CD4-positive, alpha-beta T cell treated with Interferon gamma for 1 hour (primary cell): ENCODE measurements at regions not wholly inside any gene's neighbourhood (a gene's known extent, or its start where the extent isn't known, plus 50 kb on each side); places are given as distances from the start of the nearest gene placed in this dataset.
"Not testable (repeated sequence)": the region's sequence is repeated elsewhere in the genome, so short reads cannot be mapped to it uniquely, and the experiment has no call there.

Source experiments
- DNase-seq: peaks from one replicate; pipeline ENCODE4 v3.0.0-alpha.2; 2020

GRCh38 chr19:27972291-27973040, 1240.5 kb downstream of the UQCRFS1 start:
- DNase-seq, result no peak

GRCh38 chr19:27971869-27972268, 1241.1 kb downstream of the UQCRFS1 start:
- no peak for DNase-seq

DNA sequence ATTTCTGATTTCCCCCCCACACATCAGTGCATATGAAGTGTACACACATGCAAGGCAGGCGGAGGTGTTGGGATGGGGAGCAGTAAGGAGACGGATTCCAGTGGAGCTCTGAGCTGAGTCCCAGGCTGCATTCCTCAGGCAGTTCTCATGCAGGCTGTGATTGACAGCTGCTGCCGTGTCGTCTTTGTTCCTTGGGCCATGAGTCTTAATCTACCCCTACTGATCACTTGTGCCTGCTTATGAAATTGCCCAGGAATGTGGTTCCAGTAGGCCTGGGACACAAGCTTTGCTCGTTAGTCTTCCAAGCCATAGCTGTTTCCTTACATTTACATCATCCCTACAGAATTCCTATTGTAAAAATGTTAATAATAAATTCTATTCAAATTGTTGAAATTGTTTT, 1241.9 kb downstream of the UQCRFS1 start:
- DNase-seq, result no peak

DNA sequence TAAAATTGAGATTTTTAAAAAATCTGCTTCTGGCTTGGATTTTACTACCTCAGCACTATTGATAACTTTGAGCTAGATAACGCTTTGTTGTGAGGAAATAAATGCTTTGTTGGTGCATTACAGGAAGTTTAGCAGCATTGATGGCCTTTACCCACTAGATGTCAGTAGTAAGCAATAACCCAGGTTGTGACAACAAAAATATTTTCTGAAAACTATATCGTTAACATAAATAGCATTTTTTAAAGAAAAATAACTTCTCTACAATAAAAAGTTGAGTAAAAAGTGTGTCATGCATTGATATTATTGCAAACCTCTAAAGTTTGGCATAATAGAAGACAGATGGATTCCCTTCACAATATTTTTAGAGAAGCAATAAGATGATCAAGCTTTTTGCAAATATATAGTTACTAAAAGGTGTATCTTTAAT, 1246.5 kb downstream of the UQCRFS1 start:
- DNase-seq, result no peak

- no peak for DNase-seq
Observed at GRCh38 chr19:27964185-27964584, 1248.8 kb downstream of the UQCRFS1 start.

- DNase-seq, result no peak
Observed at GRCh38 chr19:27962264-27962663, 1250.7 kb downstream of the UQCRFS1 start.

DNA sequence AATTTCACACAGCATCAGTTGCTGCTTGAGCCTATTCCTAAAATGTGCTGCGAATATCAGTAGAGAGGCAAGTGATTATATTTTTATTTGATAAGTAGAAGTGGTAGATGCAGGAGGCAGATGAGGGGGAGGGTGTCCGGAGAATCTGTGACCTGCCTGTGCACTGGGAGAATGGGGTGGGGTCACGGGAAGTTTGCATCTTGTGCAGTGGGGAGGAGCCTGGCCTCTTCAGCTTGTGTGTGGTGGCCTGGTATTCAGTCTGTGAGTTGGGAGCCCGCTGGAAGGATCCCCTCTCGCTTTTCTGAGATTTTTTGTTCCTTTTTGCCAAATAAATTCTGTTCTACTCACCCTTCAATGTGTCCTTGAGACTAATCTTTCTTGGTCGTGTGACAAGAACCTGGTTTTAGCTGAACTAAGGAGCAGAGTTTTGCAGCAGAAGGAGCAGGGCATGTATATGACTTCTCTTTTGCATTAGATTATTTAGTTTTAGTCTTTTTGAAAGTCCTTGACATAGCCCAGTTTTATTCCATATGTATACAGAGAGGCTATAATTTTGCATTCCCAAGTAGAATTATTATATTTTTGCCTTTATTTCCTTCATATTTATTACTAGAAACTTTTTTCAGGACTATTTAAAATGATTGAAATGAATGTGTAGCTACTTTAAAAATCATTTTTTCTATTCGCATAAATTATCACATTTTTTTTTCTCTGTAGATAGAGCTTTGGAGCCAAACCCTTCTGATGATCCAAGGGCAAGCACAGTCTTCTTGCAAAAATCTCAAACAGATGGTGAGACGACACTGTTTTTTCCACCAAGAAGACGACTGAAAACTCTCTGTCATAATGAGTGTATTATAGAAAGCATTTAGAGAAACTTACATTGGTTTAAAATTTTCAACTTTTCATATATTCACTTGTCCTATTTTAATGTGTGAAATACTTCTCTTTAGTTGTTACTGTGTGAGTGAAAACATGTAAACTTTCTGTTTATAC, 1257.2 kb downstream of the UQCRFS1 start:
- no peak for DNase-seq

DNA sequence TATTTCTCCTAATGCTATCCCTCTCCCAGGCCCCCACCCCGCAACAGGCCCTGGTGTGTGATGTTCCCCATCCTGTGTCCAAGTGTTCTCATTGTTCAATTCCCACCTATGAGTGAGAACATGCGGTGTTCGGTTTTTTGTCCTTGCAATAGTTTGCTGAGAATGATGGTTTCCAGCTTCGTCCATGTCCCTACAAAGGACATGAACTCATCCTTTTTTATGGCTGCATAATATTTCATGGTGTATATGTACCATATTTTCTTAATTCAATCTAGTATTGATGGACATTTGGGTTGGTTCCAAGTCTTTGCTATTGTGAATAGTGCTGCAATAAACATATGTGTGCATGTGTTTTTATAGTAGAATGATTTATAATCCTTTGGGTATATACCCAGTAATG, 1270.3 kb downstream of the UQCRFS1 start:
- not testable (repeated sequence) for DNase-seq

DNA sequence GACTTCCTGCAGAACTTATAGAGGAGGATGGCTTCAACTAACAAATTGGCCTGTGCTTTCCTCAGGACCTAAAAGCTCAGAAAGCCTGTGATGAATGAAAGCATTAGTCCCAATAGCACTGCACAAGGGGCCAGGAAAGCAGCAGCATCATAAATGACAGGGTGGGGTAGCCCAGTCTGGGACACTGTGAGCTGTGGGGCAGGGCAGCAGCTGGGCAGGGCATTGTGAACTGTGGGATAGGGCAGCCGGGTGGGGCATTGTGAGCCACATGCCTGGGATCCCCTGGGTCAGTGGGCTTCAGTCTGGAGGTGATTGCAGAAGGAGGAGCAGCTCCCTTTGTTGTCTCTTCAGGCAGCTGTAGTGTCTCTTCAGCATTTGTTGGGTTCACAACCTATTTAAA, 1276.8 kb downstream of the UQCRFS1 start:
- DNase-seq, result no peak

- DNase-seq, result no peak
Observed at GRCh38 chr19:27935669-27936068, 1277.3 kb downstream of the UQCRFS1 start.

- no peak for DNase-seq
Observed at GRCh38 chr19:27929399-27929798, 1283.6 kb downstream of the UQCRFS1 start.

DNA sequence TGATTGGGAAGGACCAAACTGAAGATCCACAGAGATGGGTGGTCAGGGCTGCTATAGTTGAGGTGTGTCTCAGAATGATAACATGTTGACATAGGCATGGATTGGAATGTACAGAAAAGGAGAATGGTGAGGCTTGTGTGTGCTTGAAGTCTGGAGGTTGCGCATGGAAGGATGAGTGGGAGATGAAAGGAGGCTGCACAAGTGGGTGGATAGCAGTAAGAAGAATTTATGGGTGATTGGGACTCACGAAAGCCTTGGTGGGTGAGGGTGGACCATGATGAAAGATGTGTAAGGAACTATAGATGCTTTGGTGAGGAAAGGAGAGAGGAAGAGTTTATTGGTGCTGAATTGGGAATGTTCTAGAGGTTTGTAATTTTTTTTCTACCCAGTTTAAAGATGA, 1287.7 kb downstream of the UQCRFS1 start:
- DNase-seq, result no peak

DNA sequence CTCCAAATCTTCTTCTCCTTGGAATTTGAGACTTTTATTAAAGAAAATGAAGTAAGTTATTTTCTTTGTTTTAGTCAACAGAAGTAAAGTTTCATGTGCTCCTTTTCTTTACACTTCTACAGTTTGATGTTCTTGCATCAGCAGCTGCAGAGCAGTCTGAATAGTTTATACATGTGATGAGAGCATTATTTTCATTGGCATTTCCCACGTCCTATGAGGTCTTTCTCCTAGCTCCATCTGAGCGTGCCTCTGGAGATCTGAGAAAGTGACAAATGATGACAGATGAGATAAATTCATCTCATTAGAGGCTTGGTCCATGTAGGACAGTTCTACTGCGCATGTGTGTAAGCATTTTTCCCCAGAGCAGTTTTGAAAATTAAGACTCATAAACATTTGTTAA, 1290.0 kb downstream of the UQCRFS1 start:
- no peak for DNase-seq

GRCh38 chr19:27920774-27921173, 1292.2 kb downstream of the UQCRFS1 start:
- no peak for DNase-seq

DNA sequence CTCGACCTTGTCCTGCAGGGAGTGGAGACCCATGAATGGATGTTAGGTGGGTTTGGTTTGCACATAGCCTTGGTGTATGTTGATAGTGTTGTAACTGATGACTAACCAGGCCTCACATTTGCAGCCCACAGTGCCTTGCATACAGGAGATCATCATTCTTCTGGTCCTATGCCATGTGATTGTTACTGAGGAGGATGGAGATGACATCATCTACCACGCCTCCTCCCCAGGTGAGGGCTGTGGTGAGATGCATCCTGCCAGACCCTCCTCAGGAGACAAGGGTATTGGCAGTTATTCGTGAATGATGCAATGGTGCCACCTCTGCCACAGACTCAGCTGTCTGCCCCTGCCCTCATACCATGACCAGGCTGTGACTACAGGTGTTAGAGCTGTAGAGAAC, 1294.1 kb downstream of the UQCRFS1 start:
- DNase-seq, result no peak

- DNase-seq, result no peak
Observed at GRCh38 chr19:27911122-27911898, 1301.6 kb downstream of the UQCRFS1 start.

GRCh38 chr19:27909861-27910260, 1303.1 kb downstream of the UQCRFS1 start:
- no peak for DNase-seq

- no peak for DNase-seq
Observed at GRCh38 chr19:27909185-27909840, 1303.6 kb downstream of the UQCRFS1 start.

DNA sequence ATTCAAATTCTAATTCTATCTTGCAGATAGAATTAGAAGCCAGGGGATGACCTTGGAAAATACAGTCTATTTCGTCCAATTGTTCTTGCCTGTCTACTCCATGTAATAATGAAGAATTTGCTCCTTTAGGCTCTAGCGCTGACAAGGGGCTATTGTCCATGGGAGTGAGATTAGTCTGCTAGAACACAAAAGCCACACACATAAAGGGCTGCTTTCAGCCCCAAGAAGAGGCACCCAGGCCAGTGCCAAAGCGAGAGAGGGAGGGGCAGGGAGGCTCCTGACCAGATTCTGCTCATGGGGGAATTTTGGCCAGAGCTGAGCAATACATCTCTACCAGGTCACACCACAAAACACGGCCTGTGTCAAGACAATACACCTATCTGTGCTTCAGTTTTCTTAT, 1306.9 kb downstream of the UQCRFS1 start:
- no peak for DNase-seq

DNA sequence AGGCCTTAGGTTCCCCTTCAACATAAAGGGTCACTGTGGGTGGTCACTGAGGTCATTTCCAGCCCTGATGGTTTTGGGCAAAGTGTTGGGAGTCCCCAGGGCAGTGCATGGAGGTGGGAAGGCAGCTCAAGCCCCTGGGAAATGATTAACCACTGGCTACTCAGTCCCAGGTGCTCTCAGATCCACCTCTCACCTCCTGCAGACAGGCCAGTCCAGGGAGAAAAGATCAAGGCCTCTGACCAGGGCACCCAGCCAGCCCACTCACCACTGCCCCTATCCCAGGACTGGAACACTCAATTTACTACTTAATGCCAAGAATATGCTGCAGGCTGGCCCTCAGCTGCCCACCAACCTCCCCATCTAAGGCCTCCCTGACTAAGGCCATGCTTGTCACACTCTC, 1307.9 kb downstream of the UQCRFS1 start:
- DNase-seq, result no peak

GRCh38 chr19:27901078-27901477, 1311.9 kb downstream of the UQCRFS1 start:
- DNase-seq, result no peak

GRCh38 chr19:27896091-27896490, 1316.9 kb downstream of the UQCRFS1 start:
- no peak for DNase-seq
